H1 (cell line): ENCODE measurements at regions not wholly inside any gene's neighbourhood (a gene's known extent, or its start where the extent isn't known, plus 50 kb on each side); places are given as distances from the start of the nearest gene placed in this dataset.

Source experiments
- BCL11A ChIP-seq, 2 experiments: IDR thresholded peaks; one replicate each; pipeline ENCODE4 v1.6.1; 2011; ENCODE audit warnings: low read depth in 2 of 2, low read length in 2 of 2, mild to moderate bottlenecking in 2 of 2
- CTCF ChIP-seq, 3 experiments: IDR thresholded peaks; 1 replicate in 2 of 3; 2 replicates in 1 of 3; pipeline versions ENCODE4 v1.5.1 to v1.6.1; 2011; ENCODE audit warnings: low read length in 3 of 3, mild to moderate bottlenecking in 3 of 3, inconsistent platforms in 2 of 3, low read depth in 1 of 3, moderate library complexity in 1 of 3; ENCODE audit not compliant: insufficient read depth in 1 of 3; ENCODE audit errors: control extremely low read depth in 1 of 3
- JUND ChIP-seq: IDR thresholded peaks from 2 replicates; pipeline ENCODE4 v1.6.1; 2011; ENCODE audit warnings: mild to moderate bottlenecking, improper control_type of control experiment, low read length
- POLR2A ChIP-seq, 2 experiments: IDR thresholded peaks; 1 replicate in 1 of 2; 2 replicates in 1 of 2; pipeline ENCODE4 v1.6.1; 2011; ENCODE audit warnings: low read depth in 2 of 2, low read length in 2 of 2, mild to moderate bottlenecking in 2 of 2; ENCODE audit errors: control extremely low read depth in 1 of 2
- POLR2AphosphoS5 ChIP-seq: IDR thresholded peaks from 2 replicates; pipeline ENCODE4 v1.6.1; 2011; ENCODE audit warnings: low read depth, low read length
- RAD21 ChIP-seq, 2 experiments: IDR thresholded peaks in 1 of 2; conservative IDR thresholded peaks in 1 of 2; 2 replicates each; pipeline ENCODE4 v1.6.1; 2011; ENCODE audit warnings: low read depth in 2 of 2, low read length in 2 of 2, improper control_type of control experiment in 1 of 2, inconsistent platforms in 1 of 2, mild to moderate bottlenecking in 1 of 2, moderate library complexity in 1 of 2
- SIN3A ChIP-seq, 2 experiments: IDR thresholded peaks in 1 of 2; conservative IDR thresholded peaks in 1 of 2; 2 replicates each; pipeline ENCODE4 v1.6.1; 2011 to 2012; ENCODE audit warnings: low read length in 2 of 2, improper control_type of control experiment in 1 of 2, low read depth in 1 of 2, mild to moderate bottlenecking in 1 of 2
- SP1 ChIP-seq: IDR thresholded peaks from 2 replicates; pipeline ENCODE4 v1.6.1; 2011; ENCODE audit warnings: low read depth, low read length
- TAF1 ChIP-seq: IDR thresholded peaks from 2 replicates; pipeline ENCODE4 v1.6.1; 2011; ENCODE audit warnings: mild to moderate bottlenecking, low read depth, low read length
- YY1 ChIP-seq: IDR thresholded peaks from 2 replicates; pipeline ENCODE4 v1.6.1; 2011; ENCODE audit warnings: low read depth, mild to moderate bottlenecking, low read length

GRCh38 chr20:48034751-48035150, 249.5 kb upstream of the SULF2 start:
- no peak for TF ChIP-seq YY1
- TF ChIP-seq SIN3A (conservative IDR thresholded peaks at IDR 0.05 in 1 of 2, IDR thresholded peaks at IDR 0.05 in 1 of 2; ENCODE audit: low read depth in 1 of 2, low read length in 2 of 2), result no peak
- TF ChIP-seq CTCF (IDR thresholded peaks at IDR 0.05; ENCODE audit: control extremely low read depth in 1 of 3, insufficient read depth in 1 of 3, low read depth in 1 of 3, low read length in 3 of 3), result no peak
- TF ChIP-seq RAD21 (IDR thresholded peaks at IDR 0.05 in 1 of 2, conservative IDR thresholded peaks at IDR 0.05 in 1 of 2; ENCODE audit: low read depth in 2 of 2, low read length in 2 of 2), result no peak
- TF ChIP-seq JUND, result no peak
- TF ChIP-seq BCL11A (IDR thresholded peaks at IDR 0.05; ENCODE audit: low read depth in 2 of 2, low read length in 2 of 2), result no peak
- TF ChIP-seq TAF1, result no peak
- TF ChIP-seq SP1, result no peak
- TF ChIP-seq POLR2AphosphoS5, result no peak
- no peak for TF ChIP-seq POLR2A (IDR thresholded peaks at IDR 0.05; ENCODE audit: control extremely low read depth in 1 of 2, low read depth in 2 of 2, low read length in 2 of 2)
